OCI-LY3 (cell line): ENCODE measurements at regions not wholly inside any gene's neighbourhood (a gene's known extent, or its start where the extent isn't known, plus 50 kb on each side); places are given as distances from the start of the nearest gene placed in this dataset.

Source experiments
- H2AFZ ChIP-seq: fragments of 200-600, 300-600 bp; shearing (Covaris generic); 2 replicates; pipeline ENCODE4 v1.6.0; 2014; ENCODE audit warnings: antibody characterized with exemption, low read depth, low read length
- H3K27ac ChIP-seq: fragments of 200-600, 300-600 bp; sonication (generic); 2 replicates; pipeline ENCODE4 v1.5.1; 2014; ENCODE audit warnings: mild to moderate bottlenecking, low read length, moderate library complexity, mixed read lengths
- H3K27me3 ChIP-seq: fragments of 200-600, 300-600 bp; sonication (generic); 2 replicates; pipeline ENCODE4 v1.6.1; 2014; ENCODE audit warnings: low read depth, low read length, mixed read lengths
- H3K36me3 ChIP-seq: fragments of 200-600, 300-600 bp; sonication (generic); replicated peaks from 2 replicates; pipeline ENCODE3; 2014; ENCODE audit warnings: low read depth, low read length, mixed read lengths
- H3K4me1 ChIP-seq: fragments of 300-600, 200-600 bp; sonication (generic); 2 replicates; pipeline ENCODE4 v1.6.1; 2014; ENCODE audit warnings: low read length, mixed read lengths
- H3K4me2 ChIP-seq: fragments of 200-600, 300-600 bp; sonication (generic); 2 replicates; pipeline ENCODE4 v1.6.1; 2014; ENCODE audit warnings: low read length, mixed read lengths
- H3K4me3 ChIP-seq: fragments of 300-600, 200-600 bp; sonication (generic); 2 replicates; pipeline ENCODE4 v1.5.1; 2014; ENCODE audit warnings: antibody characterized with exemption, mild to moderate bottlenecking, low read length, moderate library complexity
- H3K79me2 ChIP-seq: fragments of 300-600, 200-600 bp; shearing (Covaris generic); 2 replicates; pipeline ENCODE4 v1.6.1; 2014; ENCODE audit warnings: mild to moderate bottlenecking, low read length, mixed read lengths
- H3K9ac ChIP-seq: fragments of 300-600, 200-600 bp; shearing (Covaris generic); 2 replicates; pipeline ENCODE4 v1.6.0; 2014; ENCODE audit warnings: mild to moderate bottlenecking, low read length, moderate library complexity
- H3K9me3 ChIP-seq: fragments of 200-600, 300-600 bp; shearing (Covaris generic); 2 replicates; pipeline ENCODE4 v1.6.1; 2014; ENCODE audit warnings: low read length, mixed read lengths; ENCODE audit not compliant: insufficient read depth
- H4K20me1 ChIP-seq: fragments of 200-600, 300-600 bp; sonication (generic); 2 replicates; pipeline ENCODE4 v1.6.1; 2016; ENCODE audit warnings: low read length, mixed read lengths; ENCODE audit not compliant: insufficient read depth
- EZH2phosphoT487 ChIP-seq: fragments of 200-600 bp; shearing (Covaris generic); IDR thresholded peaks from 2 replicates; pipeline ENCODE4 v1.6.1; 2018; ENCODE audit warnings: antibody characterized with exemption, mixed run types, low read depth
- TF ChIP-seq, protein P1 (sequence below): fragments of 200-600, 300-600 bp; sonication (generic); IDR thresholded peaks from 2 replicates; pipeline ENCODE4 v1.5.1; 2014; ENCODE audit warnings: antibody characterized with exemption, low read length, low read depth

GRCh38 chr6:122902326-122902725 is 93.7 kb upstream of the CLVS2 start:
- Histone ChIP-seq H3K4me2 (no peak overlapping the region), H3K4me3 (no peak overlapping the region), H3K36me3 (no peaks in the 10 kb centered on the region), H4K20me1 (no peaks in the 10 kb centered on the region), H3K27ac (no peak overlapping the region), H3K27me3 (no peaks in the 10 kb centered on the region), H3K9ac (no peak overlapping the region), H2AFZ (no peak overlapping the region), H3K9me3 (no peaks in the 10 kb centered on the region), H3K4me1 (no peaks in the 10 kb centered on the region), H3K79me2 (no peaks in the 10 kb centered on the region)
- no peak for TF ChIP-seq EZH2phosphoT487
- TF ChIP-seq, protein P1, sequence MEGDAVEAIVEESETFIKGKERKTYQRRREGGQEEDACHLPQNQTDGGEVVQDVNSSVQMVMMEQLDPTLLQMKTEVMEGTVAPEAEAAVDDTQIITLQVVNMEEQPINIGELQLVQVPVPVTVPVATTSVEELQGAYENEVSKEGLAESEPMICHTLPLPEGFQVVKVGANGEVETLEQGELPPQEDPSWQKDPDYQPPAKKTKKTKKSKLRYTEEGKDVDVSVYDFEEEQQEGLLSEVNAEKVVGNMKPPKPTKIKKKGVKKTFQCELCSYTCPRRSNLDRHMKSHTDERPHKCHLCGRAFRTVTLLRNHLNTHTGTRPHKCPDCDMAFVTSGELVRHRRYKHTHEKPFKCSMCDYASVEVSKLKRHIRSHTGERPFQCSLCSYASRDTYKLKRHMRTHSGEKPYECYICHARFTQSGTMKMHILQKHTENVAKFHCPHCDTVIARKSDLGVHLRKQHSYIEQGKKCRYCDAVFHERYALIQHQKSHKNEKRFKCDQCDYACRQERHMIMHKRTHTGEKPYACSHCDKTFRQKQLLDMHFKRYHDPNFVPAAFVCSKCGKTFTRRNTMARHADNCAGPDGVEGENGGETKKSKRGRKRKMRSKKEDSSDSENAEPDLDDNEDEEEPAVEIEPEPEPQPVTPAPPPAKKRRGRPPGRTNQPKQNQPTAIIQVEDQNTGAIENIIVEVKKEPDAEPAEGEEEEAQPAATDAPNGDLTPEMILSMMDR = no peak

DNA sequence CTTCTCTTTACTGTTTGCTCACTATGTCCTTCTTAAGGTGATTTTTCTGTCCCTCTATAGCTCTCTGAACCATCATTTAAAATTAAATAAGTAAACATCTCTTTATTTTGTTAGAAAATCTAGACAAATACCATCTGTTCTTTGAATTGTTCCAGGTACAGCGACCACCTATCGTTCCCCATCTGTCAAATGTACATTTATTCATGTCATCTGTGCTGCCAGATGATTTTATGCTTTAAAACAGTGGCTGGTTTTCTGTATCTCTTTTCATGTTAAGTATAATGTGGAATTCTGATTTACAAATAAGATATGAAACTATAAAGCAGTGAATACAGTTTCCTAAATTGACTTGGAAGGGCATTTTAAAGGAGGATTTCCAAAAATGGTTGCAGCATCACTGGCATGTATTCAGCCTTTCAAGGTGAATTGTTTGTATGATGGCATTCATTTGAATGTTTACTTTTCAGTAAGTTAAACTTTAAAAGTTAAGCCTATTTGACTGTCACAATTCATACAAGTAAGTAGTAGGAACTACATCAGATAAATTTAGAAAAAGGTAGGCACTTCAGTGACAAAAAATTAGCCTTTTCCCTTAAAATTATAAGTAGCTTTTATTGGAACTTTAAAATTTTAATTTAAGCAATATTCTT is 92.6 kb upstream of the CLVS2 start:
- Histone ChIP-seq H3K9me3 (no peaks in the 10 kb centered on the region), H3K27me3 (no peaks in the 10 kb centered on the region), H3K4me3 (no peak overlapping the region), H3K9ac (no peak overlapping the region), H3K4me2 (no peak overlapping the region), H4K20me1 (no peaks in the 10 kb centered on the region), H3K36me3 (no peaks in the 10 kb centered on the region), H3K79me2 (no peaks in the 10 kb centered on the region), H2AFZ (no peak overlapping the region), H3K4me1 (no peaks in the 10 kb centered on the region), H3K27ac (no peak overlapping the region)
- TF ChIP-seq, protein P1 = no peak
- no peak for TF ChIP-seq EZH2phosphoT487

- H2AFZ ChIP-seq = no peak overlapping the region
- H3K27me3 ChIP-seq = no peaks in the 10 kb centered on the region
- H3K4me3 ChIP-seq = no peak overlapping the region
- no peak overlapping the region for H3K4me2 ChIP-seq
- no peak overlapping the region for H3K9ac ChIP-seq
- H3K36me3 ChIP-seq = no peaks in the 10 kb centered on the region
- H3K27ac ChIP-seq = no peak overlapping the region
- no peaks in the 10 kb centered on the region for H3K79me2 ChIP-seq
- TF ChIP-seq EZH2phosphoT487 = no peak
- TF ChIP-seq, protein P1 = no peak
- H3K4me1 ChIP-seq = no peaks in the 10 kb centered on the region
- no peaks in the 10 kb centered on the region for H3K9me3 ChIP-seq
- H4K20me1 ChIP-seq = no peaks in the 10 kb centered on the region
These were observed 91.9 kb upstream of the CLVS2 start for GRCh38 chr6:122904166-122904565.

GRCh38 chr6:122913558-122913957 is 82.5 kb upstream of the CLVS2 start:
- H3K27ac ChIP-seq = no peak overlapping the region
- H3K9me3 ChIP-seq = no peaks in the 10 kb centered on the region
- no peaks in the 10 kb centered on the region for H4K20me1 ChIP-seq
- no peaks in the 10 kb centered on the region for H3K79me2 ChIP-seq
- no peaks in the 10 kb centered on the region for H3K27me3 ChIP-seq
- H3K9ac ChIP-seq = no peak overlapping the region
- H3K4me1 ChIP-seq = no peaks in the 10 kb centered on the region
- H2AFZ ChIP-seq = no peak overlapping the region
- no peaks in the 10 kb centered on the region for H3K36me3 ChIP-seq
- H3K4me3 ChIP-seq = no peak overlapping the region
- H3K4me2 ChIP-seq = no peak overlapping the region
- TF ChIP-seq, protein P1 = no peak
- TF ChIP-seq EZH2phosphoT487 = no peak
